Right lobe of liver (tissue), 6 donors: ENCODE measurements at regions not wholly inside any gene's neighbourhood (a gene's known extent, or its start where the extent isn't known, plus 50 kb on each side); places are given as distances from the start of the nearest gene placed in this dataset.

Experiments
- ATAC-seq, 4 donors: fragments of 200-7000 bp; cut with Tn5 transposase; one replicate each; pipeline ENCODE4 v1.9.1; 2020; ENCODE audit warnings: mild to moderate bottlenecking in 4 of 4, moderate library complexity in 4 of 4
- DNase-seq, 3 donors: peaks; one replicate each; pipeline ENCODE4 v3.0.0-alpha.2; 2020
- H3K27ac ChIP-seq, 3 donors: fragments of 200-600 bp; one replicate each; pipeline ENCODE4 v1.8.0; 2022
- H3K27me3 ChIP-seq, 2 donors: fragments of 200-600 bp; one replicate each; pipeline ENCODE4 v1.8.0; 2022
- H3K36me3 ChIP-seq, 4 donors: fragments of 200-600 bp; sonication (generic) in 1 of 4; one replicate each; pipeline versions ENCODE4 v1.5.1 to v1.8.0; 2017 to 2022; ENCODE audit warnings: control low read depth in 1 of 4
- H3K4me1 ChIP-seq, 4 donors: fragments of 200-600 bp; sonication (generic) in 1 of 4; one replicate each; pipeline versions ENCODE4 v1.5.1 to v1.8.0; 2017 to 2022; ENCODE audit warnings: control low read depth in 1 of 4
- H3K4me3 ChIP-seq, 3 donors: fragments of 200-600 bp; one replicate each; pipeline ENCODE4 v1.8.0; 2022
- H3K9me3 ChIP-seq, 4 donors: fragments of 200-600 bp; sonication (generic) in 1 of 4; one replicate each; pipeline versions ENCODE4 v1.5.1 to v1.8.0; 2017 to 2022; ENCODE audit warnings: control low read depth in 1 of 4
- CTCF ChIP-seq, 4 donors: fragments of 200-600 bp in 3 of 4; fragments of 450-650 bp in 1 of 4; IDR thresholded peaks; one replicate each; pipeline versions ENCODE4 v1.5.1 to v1.8.0; 2016 to 2022; ENCODE audit warnings: antibody characterized with exemption in 4 of 4, mild to moderate bottlenecking in 2 of 4
- POLR2A ChIP-seq: fragments of 450-650 bp; IDR thresholded peaks from one replicate; pipeline ENCODE4 v1.6.1; 2017; ENCODE audit warnings: antibody characterized with exemption, mild to moderate bottlenecking
- WGBS: methylation state at CpG from one replicate; pipeline ENCODE4 v1.1.6; 2018; ENCODE audit warnings: low coverage, low lambda C conversion rate; ENCODE audit not compliant: insufficient coverage; ENCODE audit errors: missing lambda C conversion rate; 5-methylcytosine and 5-hydroxymethylcytosine counted together
- intact Hi-C, 2 donors: fragments of 100-400 bp; cut with DNase I; formaldehyde crosslinking; loops; one replicate each; pipeline versions ENCODE4 v1.11.2 to v1.14.1; 2022
- donor health status: DM: no; HTN: yes; CAD: no.
- donor health status: DM: no; HTN: no; CAD: no.
- donor health status: DM: no; HTN: no; CAD: no.
- donor health status: DM: no; HTN: yes; CAD: no.
- donor health status: DM: no; HTN: yes; CAD: no.

DNA sequence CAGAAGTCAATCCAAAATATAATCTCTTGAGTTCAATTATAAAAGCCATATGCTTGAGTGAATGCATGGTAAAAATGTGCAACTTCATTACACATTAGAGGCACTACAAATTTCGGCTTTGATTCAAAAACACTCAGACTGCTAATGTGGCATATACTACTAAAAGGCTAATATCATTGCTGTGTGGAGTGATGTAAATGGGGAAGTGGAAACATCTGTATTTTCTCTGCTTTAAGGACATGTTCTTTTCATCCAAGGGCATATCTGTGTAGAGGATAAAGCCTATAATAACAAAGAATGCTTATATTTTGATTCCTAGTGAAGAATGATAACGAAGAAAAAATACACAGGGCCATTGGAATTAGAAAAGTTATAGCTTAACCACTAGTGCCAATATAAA lies 643.9 kb upstream of the ZNF608 start:
- TF ChIP-seq POLR2A, result no peak
- no peak for TF ChIP-seq CTCF (IDR thresholded peaks at IDR 0.05)
- H3K4me3 ChIP-seq, result no peak overlapping the region
- ATAC-seq (no peak), DNase-seq (no peak)
- WGBS, result 53% methylated on average over 2 of the region's 2 CpGs
- H3K27me3 ChIP-seq, result no peaks in the 10 kb centered on the region
- no peaks in the 10 kb centered on the region for H3K9me3 ChIP-seq
- H3K27ac ChIP-seq, result no peak overlapping the region
- intact Hi-C loops, result no loop called here
- H3K4me1 ChIP-seq, result peaks cover 0 to 10% (median 0%) of the 10 kb centered on the region in 4 donors
- no peaks in the 10 kb centered on the region for H3K36me3 ChIP-seq

DNA sequence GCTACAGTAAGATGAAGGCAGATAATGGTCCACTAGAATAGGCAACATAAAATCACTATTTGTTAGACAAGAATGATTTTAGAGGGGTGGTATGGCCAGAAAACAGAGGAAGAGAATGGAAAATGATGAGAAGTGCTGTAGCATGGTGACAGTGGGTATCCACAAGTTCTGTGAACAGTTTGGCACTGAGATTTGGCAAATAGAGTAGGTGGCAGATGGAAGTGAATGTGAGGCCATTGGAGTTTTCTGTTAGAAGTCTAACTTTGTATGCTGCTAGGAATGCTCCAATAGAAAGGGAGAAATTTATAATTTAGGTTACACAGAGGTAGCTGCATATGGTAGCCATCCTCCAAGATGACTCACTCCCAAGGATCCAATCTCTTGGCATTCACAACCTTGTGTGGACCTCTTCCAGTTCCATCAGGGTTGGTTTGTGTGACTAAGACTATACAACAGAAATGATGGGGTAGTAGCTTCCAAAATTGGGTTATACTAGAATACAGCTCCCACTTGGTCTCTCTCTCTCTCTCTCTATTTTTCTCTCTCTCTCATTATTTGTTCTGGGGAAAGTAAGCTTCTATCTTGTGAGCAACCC lies 646.9 kb upstream of the ZNF608 start:
- no peaks in the 10 kb centered on the region for H3K36me3 ChIP-seq
- intact Hi-C loops, result no loop called here
- no peak for ATAC-seq
- no peak overlapping the region for H3K4me3 ChIP-seq
- no peaks in the 10 kb centered on the region for H3K9me3 ChIP-seq
- no peaks in the 10 kb centered on the region for H3K27me3 ChIP-seq
- no peak overlapping the region for H3K27ac ChIP-seq
- peaks cover 0 to 6% (median 0%) of the 10 kb centered on the region in 4 donors for H3K4me1 ChIP-seq
- no peak for TF ChIP-seq CTCF (IDR thresholded peaks at IDR 0.05)
- no peak for TF ChIP-seq POLR2A
- DNase-seq, result no peak

DNA sequence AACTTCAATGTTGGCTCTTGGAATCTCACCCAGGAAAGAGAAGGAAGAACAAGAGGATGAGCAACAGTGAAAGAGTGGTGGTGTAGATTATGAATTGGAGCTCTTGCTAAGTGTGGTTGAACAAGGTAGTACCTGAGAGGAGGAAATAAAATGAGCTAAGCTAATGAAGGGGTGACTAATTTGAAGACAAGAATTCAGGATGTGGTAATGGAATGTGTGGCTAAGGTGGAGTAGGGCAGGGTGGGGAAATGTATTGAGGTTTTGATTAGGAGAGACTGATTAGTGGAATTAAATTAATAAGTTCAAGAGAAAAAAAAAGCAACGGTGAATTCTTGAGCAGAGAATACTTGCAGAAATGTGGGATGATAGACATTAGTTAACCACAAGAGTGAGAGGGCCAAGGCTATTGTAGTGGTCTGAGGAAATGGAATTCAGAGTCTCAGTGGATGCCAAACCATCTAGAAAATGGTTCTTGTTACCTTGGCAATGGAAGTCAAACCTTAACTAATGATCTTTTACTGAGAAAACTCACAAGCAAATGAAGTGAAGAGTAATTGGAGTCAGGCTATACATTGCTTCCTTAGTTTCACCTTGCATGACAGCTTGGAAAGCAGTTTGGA lies 648.3 kb upstream of the ZNF608 start:
- no peak overlapping the region for H3K4me3 ChIP-seq
- H3K27ac ChIP-seq, result no peak overlapping the region

DNA sequence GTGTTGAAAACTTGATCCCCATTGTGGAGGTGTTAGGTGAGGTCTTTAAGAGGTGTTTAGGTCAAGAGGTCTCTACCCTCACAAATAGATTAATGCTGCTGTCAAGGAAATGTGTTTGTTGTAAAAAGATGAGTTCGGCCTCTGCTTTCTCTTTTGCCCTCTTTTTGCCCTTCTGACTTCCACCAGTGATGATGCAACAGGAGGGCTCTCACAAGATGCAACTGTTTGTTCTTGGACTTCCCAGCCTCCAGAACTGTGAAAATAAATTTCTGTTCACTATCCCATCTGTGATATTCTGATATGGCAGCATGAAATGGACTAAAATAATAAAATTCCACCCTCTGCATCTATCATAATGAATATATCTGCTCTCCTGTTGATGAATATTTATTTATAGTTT lies 650.0 kb upstream of the ZNF608 start:
- Histone ChIP-seq H3K27ac (no peak overlapping the region), H3K9me3 (no peaks in the 10 kb centered on the region), H3K27me3 (no peaks in the 10 kb centered on the region), H3K4me1 (no peaks in the 10 kb centered on the region), H3K36me3 (no peaks in the 10 kb centered on the region), H3K4me3 (no peak overlapping the region)
- no peak for TF ChIP-seq CTCF (IDR thresholded peaks at IDR 0.05)
- TF ChIP-seq POLR2A, result no peak
- intact Hi-C loops, result no loop called here
- 90% methylated on average over 1 of the region's 1 CpG for WGBS
- DNase-seq (no peak), ATAC-seq (no peak)

More for the DNA sequence above, 648.3 kb upstream of the ZNF608 start:
- H3K27me3 ChIP-seq, result no peaks in the 10 kb centered on the region
- no peaks in the 10 kb centered on the region for H3K4me1 ChIP-seq
- H3K9me3 ChIP-seq, result no peaks in the 10 kb centered on the region
- 67% methylated on average over 1 of the region's 1 CpG for WGBS
- TF ChIP-seq POLR2A, result no peak
- TF ChIP-seq CTCF (IDR thresholded peaks at IDR 0.05), result no peak
- no peaks in the 10 kb centered on the region for H3K36me3 ChIP-seq
- DNase-seq, result no peak
- ATAC-seq, result no peak
- intact Hi-C loops, result no loop called here
